ENCODE measurements at regions not wholly inside any gene's neighbourhood (a gene's known extent, or its start where the extent isn't known, plus 50 kb on each side); places are given as distances from the start of the nearest gene placed in this dataset.

- no peak for TF ChIP-seq CTCF (IDR thresholded peaks at IDR 0.05)
- TF ChIP-seq POLR2A (IDR thresholded peaks at IDR 0.05), result no peak
These were observed 313.6 kb upstream of the LMCD1 start for GRCh38 chr3:8187996-8188395.

Measured in heart left ventricle (tissue), 13 donors.